WI38 (cell line): ENCODE measurements at regions not wholly inside any gene's neighbourhood (a gene's known extent, or its start where the extent isn't known, plus 50 kb on each side); places are given as distances from the start of the nearest gene placed in this dataset.

Experiments
- H3K4me3 ChIP-seq: 2 replicates; pipeline ENCODE4 v1.5.1; 2011; ENCODE audit warnings: low read depth, mild to moderate bottlenecking, control low read depth, low read length
- CTCF ChIP-seq: IDR thresholded peaks from 2 replicates; pipeline ENCODE4 v1.5.1; 2012; ENCODE audit warnings: low read depth, mild to moderate bottlenecking, control low read depth, low read length

- no peak for TF ChIP-seq CTCF
- H3K4me3 ChIP-seq: no peak overlapping the region
Measured at GRCh38 chr6:163710532-163711470, 296.3 kb downstream of the QKI start.

- H3K4me3 ChIP-seq: no peak overlapping the region
- TF ChIP-seq CTCF: no peak
Measured at GRCh38 chr6:163709693-163710092, 295.2 kb downstream of the QKI start.

- no peak overlapping the region for H3K4me3 ChIP-seq
- TF ChIP-seq CTCF: no peak
Measured at GRCh38 chr6:163709255-163709654, 294.7 kb downstream of the QKI start.

- no peak for TF ChIP-seq CTCF
- no peak overlapping the region for H3K4me3 ChIP-seq
Measured at GRCh38 chr6:163708466-163708865, 293.9 kb downstream of the QKI start.

GRCh38 chr6:163707387-163708355 lies 293.2 kb downstream of the QKI start:
- no peak for TF ChIP-seq CTCF
- no peak overlapping the region for H3K4me3 ChIP-seq

- no peak for TF ChIP-seq CTCF
- H3K4me3 ChIP-seq: no peak overlapping the region
Measured at GRCh38 chr6:163706500-163707087, 292.1 kb downstream of the QKI start.
